ENCODE measurements at regions not wholly inside any gene's neighbourhood (a gene's known extent, or its start where the extent isn't known, plus 50 kb on each side); places are given as distances from the start of the nearest gene placed in this dataset.
A peak's percentile ranks its signal among the peaks of the same experiment; 100 is the strongest.
"Not testable (repeated sequence)": the region's sequence is repeated elsewhere in the genome, so short reads cannot be mapped to it uniquely, and the experiment has no call there.

GRCh38 chr9:73056245-73056644 is 95.4 kb upstream of the ANXA1 start:
- FAIRE-seq (no peak), DNase-seq (ENCODE audit: insufficient read length, low spot score) (no peak)

- no peak for DNase-seq (ENCODE audit: insufficient read length, low spot score)
- no peak for FAIRE-seq
Observed at GRCh38 chr9:73054091-73054490, 97.6 kb upstream of the ANXA1 start.

DNA sequence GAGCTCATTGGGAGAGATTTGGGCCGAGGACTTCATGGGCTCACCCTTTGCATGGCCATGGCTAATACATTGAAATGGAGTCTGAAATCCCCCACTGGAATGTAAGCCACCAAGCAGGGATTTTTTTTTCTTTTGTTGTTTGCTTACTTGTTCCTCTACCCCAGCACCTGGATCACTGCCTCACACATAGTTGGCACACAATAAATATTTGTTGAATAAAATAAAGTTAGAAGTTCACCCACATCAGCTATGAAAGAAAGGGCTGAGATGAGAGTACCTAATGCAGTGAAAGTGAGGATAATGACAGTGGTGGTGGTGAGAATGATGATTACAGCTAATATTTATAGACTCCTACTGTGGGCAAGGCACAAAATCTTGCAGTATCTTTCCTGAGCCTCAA is 98.1 kb upstream of the ANXA1 start:
- DNase-seq (ENCODE audit: insufficient read length, low spot score) (no peak), FAIRE-seq (no peak)

- FAIRE-seq (no peak), DNase-seq (ENCODE audit: insufficient read length, low spot score) (no peak)
Observed at GRCh38 chr9:73050887-73051550, 98.2 kb upstream of the ALDH1A1 start.

- no peak for DNase-seq (ENCODE audit: insufficient read length, low spot score)
- FAIRE-seq = no peak
Observed at GRCh38 chr9:73050065-73050816, 97.4 kb upstream of the ALDH1A1 start.

DNA sequence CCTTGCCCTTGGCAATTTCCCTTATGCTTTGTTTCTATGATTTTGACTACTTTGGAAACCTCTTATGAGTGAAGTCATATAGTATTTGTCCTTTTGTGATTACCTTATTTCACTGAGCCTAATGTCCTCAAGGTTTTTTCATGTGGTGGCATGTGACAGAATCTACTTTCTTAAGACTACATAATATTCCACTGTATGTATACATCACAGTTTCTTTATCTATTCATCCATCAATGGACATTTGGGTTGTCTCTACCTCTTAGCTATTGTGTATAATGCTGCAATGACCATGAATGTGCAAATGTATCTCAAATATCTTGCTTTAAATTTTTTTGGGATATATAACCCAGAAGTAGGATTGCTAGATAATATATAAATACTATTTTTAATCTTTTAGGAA is 96.4 kb upstream of the ALDH1A1 start:
- FAIRE-seq (no peak), DNase-seq (ENCODE audit: insufficient read length, low spot score) (no peak)

- FAIRE-seq = no peak
- no peak for DNase-seq (ENCODE audit: insufficient read length, low spot score)
Observed at GRCh38 chr9:73046769-73047168, 93.9 kb upstream of the ALDH1A1 start.

DNA sequence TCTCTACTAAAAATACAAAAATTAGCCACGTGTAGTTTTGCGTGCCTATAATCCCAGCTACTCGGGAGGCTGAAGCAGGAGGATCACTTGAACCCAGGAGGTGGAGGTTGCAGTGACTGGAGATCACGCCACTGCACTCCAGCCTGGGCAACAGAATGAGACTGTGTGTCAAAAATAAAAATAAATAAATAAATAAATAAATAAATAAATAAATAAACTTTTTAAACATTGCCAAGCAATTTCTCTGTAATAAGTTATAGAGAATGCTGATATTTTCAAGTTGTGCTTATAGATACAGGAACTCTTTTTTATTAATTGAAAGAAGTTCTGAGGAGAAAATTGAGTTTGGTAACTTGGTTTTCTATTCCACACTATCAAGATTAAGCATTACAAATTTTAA is 91.9 kb upstream of the ALDH1A1 start:
- not testable (repeated sequence) for FAIRE-seq; DNase-seq (ENCODE audit: insufficient read length, low spot score)

DNA sequence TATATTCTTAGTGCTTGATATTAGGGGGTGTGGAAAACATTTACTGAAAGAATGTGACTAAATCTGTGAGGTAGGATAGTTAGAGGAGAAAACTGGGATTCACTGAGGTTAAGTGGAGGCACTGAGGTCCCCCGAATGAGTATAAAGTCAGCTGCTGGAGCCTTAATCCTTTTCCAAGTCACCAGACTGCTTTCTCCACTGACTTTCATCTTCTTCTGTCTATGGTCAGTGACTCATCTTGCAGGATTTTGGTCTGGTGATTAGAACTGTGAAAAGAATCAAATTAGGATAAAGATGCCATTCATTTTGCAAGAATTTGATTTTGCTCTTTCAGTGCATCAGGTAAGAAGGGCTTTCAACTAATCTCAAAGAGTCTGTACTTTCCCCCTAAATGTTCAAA is 89.3 kb upstream of the ALDH1A1 start:
- DNase-seq (ENCODE audit: insufficient read length, low spot score) (no peak), FAIRE-seq (no peak)

DNA sequence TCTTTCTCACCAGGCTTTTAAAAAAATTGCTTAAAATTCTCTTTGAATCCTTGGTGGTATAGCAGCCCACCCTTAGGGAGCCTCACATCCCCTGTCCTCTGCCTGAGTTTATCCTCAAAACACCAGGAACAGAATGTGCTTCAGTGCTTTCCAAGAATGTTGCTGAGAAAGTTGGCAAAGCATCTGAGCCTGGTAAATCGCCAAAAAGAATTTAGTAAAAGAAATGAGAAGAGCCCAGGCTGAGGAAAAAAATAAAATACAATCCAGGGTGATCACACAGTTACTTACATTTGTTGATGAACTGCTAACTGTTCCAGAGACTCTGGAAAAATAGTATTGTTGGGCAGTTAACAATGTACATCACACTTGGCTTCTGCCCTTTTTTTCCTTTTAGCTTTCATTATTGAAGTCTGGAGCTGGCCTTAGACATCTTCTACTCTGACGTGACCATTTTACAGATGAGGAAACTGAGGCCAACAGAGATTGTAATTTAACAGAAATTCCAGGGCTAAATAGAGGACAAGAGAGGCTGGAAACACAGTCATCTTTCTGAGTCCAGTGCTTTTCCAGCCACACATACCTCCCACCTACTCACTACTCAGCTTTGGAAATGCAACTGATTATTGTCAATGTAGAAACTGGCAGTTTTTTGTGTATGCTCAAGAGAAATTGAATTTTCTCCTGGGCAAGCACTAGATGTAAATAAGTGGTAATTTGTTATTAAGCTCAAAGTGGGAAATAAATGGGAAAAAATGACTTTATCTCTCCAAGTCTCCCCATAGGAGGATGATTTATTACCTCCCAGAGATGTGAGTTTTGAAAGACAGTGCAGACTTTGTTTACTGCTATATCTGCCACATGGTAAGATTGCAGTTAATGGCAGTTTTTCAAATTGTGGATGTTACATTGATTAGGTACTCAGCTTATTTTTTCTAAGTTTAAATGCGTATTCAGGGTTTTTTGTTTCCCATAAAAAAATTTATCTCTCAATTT is 86.7 kb upstream of the ALDH1A1 start:
- no peak for DNase-seq (ENCODE audit: insufficient read length, low spot score)
- FAIRE-seq = no peak

DNA sequence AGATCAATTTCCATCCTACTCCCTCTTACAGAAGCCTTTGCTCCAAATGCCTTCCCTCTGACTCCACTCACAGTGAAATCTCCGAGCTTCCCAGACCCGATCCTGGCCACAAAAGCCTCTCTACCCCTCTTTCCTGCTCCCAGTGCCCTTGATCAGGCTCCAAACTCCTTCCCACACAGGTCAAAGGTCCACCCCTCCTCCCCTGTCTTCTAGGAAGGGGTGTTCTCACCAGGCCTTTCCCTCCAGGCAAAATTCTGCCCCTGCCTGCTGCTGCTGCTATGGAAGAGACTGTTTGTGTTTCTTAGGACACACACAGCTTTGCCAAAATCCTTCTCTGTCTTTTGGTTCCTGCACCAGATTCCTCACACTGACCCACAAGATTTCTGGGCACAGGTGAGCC is 85.8 kb upstream of the ALDH1A1 start:
- DNase-seq (ENCODE audit: insufficient read length, low spot score) (no peak), FAIRE-seq (no peak)

DNA sequence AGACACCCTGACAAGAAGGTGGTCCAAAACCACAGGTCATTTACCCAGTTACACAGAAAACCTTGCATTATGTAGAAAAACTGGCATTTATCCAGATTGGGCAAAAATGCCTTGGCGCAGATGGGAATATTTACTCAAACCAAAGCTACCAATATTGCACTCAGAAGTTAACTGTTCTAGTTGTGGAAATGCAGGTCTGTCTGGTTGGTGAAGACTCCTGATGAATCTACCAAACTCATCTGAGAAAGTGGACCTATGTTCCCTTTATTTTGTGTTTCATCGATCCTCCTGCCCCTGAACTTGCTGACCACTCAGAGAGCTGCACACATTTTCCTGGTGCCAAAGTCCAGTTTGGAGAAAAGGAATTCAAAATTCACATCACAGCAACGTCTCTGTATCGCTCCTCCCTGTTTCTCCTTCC is 85.2 kb upstream of the ALDH1A1 start:
- FAIRE-seq (no peak), DNase-seq (ENCODE audit: insufficient read length, low spot score) (no peak)

DNA sequence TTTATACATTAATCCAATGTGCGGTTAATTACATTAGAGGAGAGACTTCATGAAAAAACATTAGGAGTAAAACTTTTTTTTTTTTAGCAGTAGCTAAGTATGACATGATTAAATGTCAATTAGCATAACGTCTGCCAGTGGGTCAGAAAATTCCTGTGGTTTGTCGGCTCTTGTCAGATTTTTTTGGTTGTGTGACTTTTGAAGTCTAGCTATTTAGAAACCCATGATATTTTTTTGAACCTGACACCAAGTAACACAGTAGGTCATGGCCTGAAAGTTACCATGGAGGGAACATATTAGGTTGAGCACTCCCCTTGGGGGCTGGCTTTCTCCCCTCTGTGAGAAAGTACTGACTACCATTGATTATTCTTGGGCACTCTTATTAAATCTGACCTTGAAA is 84.8 kb upstream of the ALDH1A1 start:
- FAIRE-seq (no peak), DNase-seq (ENCODE audit: insufficient read length, low spot score) (no peak)

- FAIRE-seq (no peak), DNase-seq (ENCODE audit: insufficient read length, low spot score) (no peak)
Observed at GRCh38 chr9:73034962-73035361, 82.1 kb upstream of the ALDH1A1 start.

GRCh38 chr9:73031350-73031749 is 78.5 kb upstream of the ALDH1A1 start:
- FAIRE-seq = no peak
- no peak for DNase-seq (ENCODE audit: insufficient read length, low spot score)

- no peak for DNase-seq (ENCODE audit: insufficient read length, low spot score)
- FAIRE-seq = no peak
Observed at GRCh38 chr9:73030370-73031030, 77.6 kb upstream of the ALDH1A1 start.

- DNase-seq (ENCODE audit: insufficient read length, low spot score) (no peak), FAIRE-seq (no peak)
Observed at GRCh38 chr9:73029346-73029745, 76.5 kb upstream of the ALDH1A1 start.

DNA sequence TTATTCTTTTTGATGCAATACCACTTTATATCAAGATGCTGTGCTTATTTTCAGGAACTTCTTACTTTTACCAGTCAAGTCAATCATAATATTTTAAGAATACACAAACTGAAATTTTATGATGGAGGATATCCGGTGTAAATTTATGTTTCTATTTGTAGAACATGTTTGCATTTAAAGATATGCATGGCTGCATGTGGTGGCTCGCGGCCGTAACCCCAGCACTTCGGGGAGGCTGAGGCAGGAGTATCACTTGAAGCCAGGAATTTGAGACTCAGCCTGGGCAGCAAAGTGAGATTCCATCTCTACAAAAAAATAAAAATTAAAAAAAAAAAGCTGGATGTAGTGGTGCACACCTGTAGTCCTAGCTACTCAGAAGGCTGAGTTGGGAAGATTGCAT is 73.5 kb upstream of the ALDH1A1 start:
- no peak for FAIRE-seq

DNA sequence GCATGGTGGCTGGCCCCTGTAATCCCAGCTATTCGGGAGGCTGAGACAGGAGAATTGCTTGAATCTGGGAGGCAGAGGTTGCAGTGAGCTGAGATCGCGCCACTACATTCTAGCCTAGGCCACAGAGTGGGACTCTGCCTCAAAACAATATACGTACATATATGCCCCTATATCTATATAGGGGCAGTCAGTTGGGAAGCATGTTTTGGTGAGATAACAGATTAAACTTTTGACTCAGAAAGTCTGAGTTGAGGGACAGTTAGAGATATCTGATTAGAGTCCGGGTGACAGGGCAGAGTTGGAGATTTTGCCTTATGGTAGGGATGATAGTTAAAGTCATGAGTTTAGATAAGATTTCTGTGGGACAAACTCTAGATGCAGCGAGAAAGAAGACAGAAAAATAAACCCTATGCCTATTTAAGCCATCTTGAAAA is 71.8 kb upstream of the ALDH1A1 start:
- FAIRE-seq (no peak), DNase-seq (ENCODE audit: insufficient read length, low spot score) (no peak)

More for the DNA sequence above, 73.5 kb upstream of the ALDH1A1 start:
- DNase-seq (ENCODE audit: insufficient read length, low spot score) = no peak

DNA sequence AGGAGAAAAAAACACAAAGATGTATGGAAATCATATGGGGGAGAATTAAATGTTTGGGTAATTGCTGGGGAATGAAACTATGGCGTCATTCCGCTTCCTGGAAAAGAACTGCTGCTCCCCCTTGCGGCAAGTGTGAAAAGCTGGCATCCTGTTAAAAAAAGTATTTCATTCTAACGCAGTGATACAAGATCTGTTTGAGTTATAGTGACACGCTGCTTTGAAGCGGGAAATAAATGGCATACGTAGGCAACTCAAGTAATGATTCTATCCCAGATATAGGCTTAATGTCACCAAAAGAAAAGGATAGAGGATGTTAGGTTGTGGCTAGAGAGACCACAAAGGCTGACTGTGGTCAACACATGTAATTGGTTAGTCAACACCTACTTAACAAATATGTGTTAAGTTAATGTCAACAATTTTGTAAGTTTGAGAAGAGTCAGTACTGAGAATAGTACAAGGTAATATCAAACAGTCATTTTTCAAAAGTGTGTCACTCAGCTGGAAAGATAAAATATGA is 70.2 kb upstream of the ALDH1A1 start:
- peak; percentile 9 for DNase-seq (ENCODE audit: insufficient read length, low spot score)
- peak; percentile 49 for FAIRE-seq
